ENCODE measurements at regions not wholly inside any gene's neighbourhood (a gene's known extent, or its start where the extent isn't known, plus 50 kb on each side); places are given as distances from the start of the nearest gene placed in this dataset.

DNA sequence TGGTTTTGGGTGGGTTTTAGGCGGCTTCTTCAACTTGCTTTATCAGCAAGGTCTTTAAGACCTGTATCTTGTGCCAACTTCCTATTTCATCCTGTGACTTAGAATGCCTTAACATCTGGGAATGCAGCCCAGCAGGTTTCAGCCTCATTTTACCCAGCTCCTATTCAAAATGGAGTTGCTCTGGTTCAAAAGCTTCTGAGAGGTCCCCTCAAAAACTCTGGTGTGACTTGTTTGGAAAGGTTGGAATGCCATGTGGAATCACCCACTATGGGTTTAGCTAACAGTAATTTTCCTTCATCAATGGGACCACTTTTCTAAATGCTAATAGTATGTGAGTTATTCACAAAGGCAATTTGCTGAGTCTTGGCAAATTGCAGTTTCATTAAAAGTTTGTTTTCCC is 509.4 kb upstream of the SMIM21 start:
- intact Hi-C loops (cut with DNase I): no loop called here
- Histone ChIP-seq H3K27me3 (ENCODE audit: control insufficient read depth, insufficient read depth, low read length) (no peaks in the 10 kb centered on the region), H3K9ac (ENCODE audit: low read length in 3 of 3) (no peak overlapping the region), H3K4me1 (ENCODE audit: control insufficient read depth in 2 of 3, insufficient read depth in 2 of 3, low read depth in 1 of 3, low read length in 3 of 3) (no peaks in the 10 kb centered on the region), H3K4me3 (ENCODE audit: low read length in 3 of 3) (no peak overlapping the region), H3K9me3 (ENCODE audit: control insufficient read depth in 2 of 3, insufficient read depth in 1 of 3, low read length in 3 of 3) (no peaks in the 10 kb centered on the region), H3K27ac (ENCODE audit: low read depth in 2 of 2, low read length in 2 of 2) (no peak overlapping the region), H3K36me3 (ENCODE audit: control insufficient read depth in 2 of 3, insufficient read depth in 3 of 3, low read length in 3 of 3) (no peaks in the 10 kb centered on the region)
- TF ChIP-seq, protein P1, sequence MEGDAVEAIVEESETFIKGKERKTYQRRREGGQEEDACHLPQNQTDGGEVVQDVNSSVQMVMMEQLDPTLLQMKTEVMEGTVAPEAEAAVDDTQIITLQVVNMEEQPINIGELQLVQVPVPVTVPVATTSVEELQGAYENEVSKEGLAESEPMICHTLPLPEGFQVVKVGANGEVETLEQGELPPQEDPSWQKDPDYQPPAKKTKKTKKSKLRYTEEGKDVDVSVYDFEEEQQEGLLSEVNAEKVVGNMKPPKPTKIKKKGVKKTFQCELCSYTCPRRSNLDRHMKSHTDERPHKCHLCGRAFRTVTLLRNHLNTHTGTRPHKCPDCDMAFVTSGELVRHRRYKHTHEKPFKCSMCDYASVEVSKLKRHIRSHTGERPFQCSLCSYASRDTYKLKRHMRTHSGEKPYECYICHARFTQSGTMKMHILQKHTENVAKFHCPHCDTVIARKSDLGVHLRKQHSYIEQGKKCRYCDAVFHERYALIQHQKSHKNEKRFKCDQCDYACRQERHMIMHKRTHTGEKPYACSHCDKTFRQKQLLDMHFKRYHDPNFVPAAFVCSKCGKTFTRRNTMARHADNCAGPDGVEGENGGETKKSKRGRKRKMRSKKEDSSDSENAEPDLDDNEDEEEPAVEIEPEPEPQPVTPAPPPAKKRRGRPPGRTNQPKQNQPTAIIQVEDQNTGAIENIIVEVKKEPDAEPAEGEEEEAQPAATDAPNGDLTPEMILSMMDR (IDR thresholded peaks at IDR 0.05; ENCODE audit: borderline replicate concordance, extremely low read depth, insufficient read depth): no peak
- DNase-seq (no peak), FAIRE-seq (no peak)

DNA sequence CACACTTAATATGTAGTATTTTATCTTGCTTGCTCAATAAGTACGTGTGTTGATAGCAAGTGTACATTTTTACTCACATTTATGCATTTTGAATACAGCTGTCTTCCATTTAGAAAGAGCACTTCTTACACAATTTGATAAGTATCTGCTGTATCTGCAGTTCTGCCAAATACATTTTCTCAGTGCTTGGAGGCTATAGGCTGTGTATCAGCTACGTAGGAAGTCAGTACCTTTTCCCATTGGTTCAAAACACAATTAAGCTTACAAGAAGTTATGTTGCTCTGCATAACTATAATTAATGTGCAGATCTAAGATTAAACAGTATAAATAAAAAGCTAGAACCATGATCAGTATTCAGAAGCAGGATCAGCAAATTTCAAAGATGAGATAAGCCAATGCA is 503.6 kb upstream of the SMIM21 start:
- Histone ChIP-seq H3K27me3 (ENCODE audit: control insufficient read depth, insufficient read depth, low read length) (no peaks in the 10 kb centered on the region), H3K4me3 (ENCODE audit: low read length in 3 of 3) (no peak overlapping the region), H3K9ac (ENCODE audit: low read length in 3 of 3) (no peak overlapping the region), H3K27ac (ENCODE audit: low read depth in 2 of 2, low read length in 2 of 2) (no peak overlapping the region), H3K36me3 (ENCODE audit: control insufficient read depth in 2 of 3, insufficient read depth in 3 of 3, low read length in 3 of 3) (no peaks in the 10 kb centered on the region), H3K9me3 (ENCODE audit: control insufficient read depth in 2 of 3, insufficient read depth in 1 of 3, low read length in 3 of 3) (no peaks in the 10 kb centered on the region), H3K4me1 (ENCODE audit: control insufficient read depth in 2 of 3, insufficient read depth in 2 of 3, low read depth in 1 of 3, low read length in 3 of 3) (no peaks in the 10 kb centered on the region)
- intact Hi-C loops (cut with DNase I): no loop called here
- TF ChIP-seq, protein P1 (IDR thresholded peaks at IDR 0.05; ENCODE audit: borderline replicate concordance, extremely low read depth, insufficient read depth): no peak
- no peak for DNase-seq
- no peak for FAIRE-seq

DNA sequence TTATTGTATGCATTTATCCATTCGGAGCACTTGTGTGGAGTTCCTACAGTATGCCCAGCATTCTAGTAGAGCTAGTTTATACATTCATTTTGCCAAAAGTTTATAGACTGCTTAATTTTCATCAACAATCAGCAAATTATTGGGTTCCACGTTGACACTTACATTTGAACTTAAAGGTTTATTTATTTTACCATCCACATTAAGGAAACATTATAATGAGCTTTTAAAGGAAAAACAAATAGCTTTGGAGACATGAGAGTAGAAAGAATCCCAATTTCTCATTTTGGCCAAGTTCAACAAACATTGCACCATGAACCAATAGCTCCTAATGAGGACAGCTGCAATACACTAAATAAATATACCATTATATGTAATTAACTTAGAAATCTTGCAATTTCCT is 501.2 kb upstream of the SMIM21 start:
- Histone ChIP-seq H3K27ac (ENCODE audit: low read depth in 2 of 2, low read length in 2 of 2) (no peak overlapping the region), H3K36me3 (ENCODE audit: control insufficient read depth in 2 of 3, insufficient read depth in 3 of 3, low read length in 3 of 3) (no peaks in the 10 kb centered on the region), H3K27me3 (ENCODE audit: control insufficient read depth, insufficient read depth, low read length) (no peaks in the 10 kb centered on the region), H3K4me3 (ENCODE audit: low read length in 3 of 3) (no peak overlapping the region), H3K9me3 (ENCODE audit: control insufficient read depth in 2 of 3, insufficient read depth in 1 of 3, low read length in 3 of 3) (no peaks in the 10 kb centered on the region), H3K9ac (ENCODE audit: low read length in 3 of 3) (no peak overlapping the region), H3K4me1 (ENCODE audit: control insufficient read depth in 2 of 3, insufficient read depth in 2 of 3, low read depth in 1 of 3, low read length in 3 of 3) (no peaks in the 10 kb centered on the region)
- DNase-seq (no peak), FAIRE-seq (no peak)
- intact Hi-C loops (cut with DNase I): no loop called here
- TF ChIP-seq, protein P1 (IDR thresholded peaks at IDR 0.05; ENCODE audit: borderline replicate concordance, extremely low read depth, insufficient read depth): no peak

DNA sequence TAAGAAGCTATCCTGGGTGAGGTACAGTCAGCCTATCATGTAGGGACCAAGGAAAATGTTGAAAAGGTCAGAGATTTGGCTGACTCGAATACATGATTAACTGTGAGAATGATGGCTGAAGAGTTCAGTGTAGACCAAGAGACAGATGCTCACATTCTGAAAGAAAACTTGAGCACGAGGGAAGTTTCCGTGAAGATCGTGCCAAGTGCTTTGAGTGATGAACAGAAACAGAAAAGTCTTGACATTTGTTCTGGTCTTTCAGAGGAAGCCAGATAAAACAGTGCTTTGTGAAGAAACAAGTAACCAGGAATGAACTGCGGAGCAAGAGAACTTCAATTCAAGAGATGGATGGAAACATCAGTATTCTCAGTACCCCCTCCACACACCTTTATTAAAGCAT is 500.3 kb upstream of the SMIM21 start:
- Histone ChIP-seq H3K27me3 (ENCODE audit: control insufficient read depth, insufficient read depth, low read length) (no peaks in the 10 kb centered on the region), H3K9me3 (ENCODE audit: control insufficient read depth in 2 of 3, insufficient read depth in 1 of 3, low read length in 3 of 3) (no peaks in the 10 kb centered on the region), H3K9ac (ENCODE audit: low read length in 3 of 3) (no peak overlapping the region), H3K36me3 (ENCODE audit: control insufficient read depth in 2 of 3, insufficient read depth in 3 of 3, low read length in 3 of 3) (no peaks in the 10 kb centered on the region), H3K4me3 (ENCODE audit: low read length in 3 of 3) (no peak overlapping the region), H3K4me1 (ENCODE audit: control insufficient read depth in 2 of 3, insufficient read depth in 2 of 3, low read depth in 1 of 3, low read length in 3 of 3) (peaks cover 0 to 2% (median 0%) of the 10 kb centered on the region in 3 donors), H3K27ac (ENCODE audit: low read depth in 2 of 2, low read length in 2 of 2) (no peak overlapping the region)
- intact Hi-C loops (cut with DNase I): no loop called here
- no peak for FAIRE-seq
- no peak for DNase-seq
- TF ChIP-seq, protein P1 (IDR thresholded peaks at IDR 0.05; ENCODE audit: borderline replicate concordance, extremely low read depth, insufficient read depth): no peak

Measured in kidney (tissue), 13 donors.